A549 (cell line): ENCODE measurements at regions not wholly inside any gene's neighbourhood (a gene's known extent, or its start where the extent isn't known, plus 50 kb on each side); places are given as distances from the start of the nearest gene placed in this dataset.

Source experiments
- BCL3 ChIP-seq: fragments of >200 bp; sonication (Bioruptor Twin); formaldehyde crosslinking; IDR thresholded peaks from 3 replicates; pipeline ENCODE4 v1.6.1; 2016
- CTCF ChIP-seq: fragments of >200 bp; sonication (Bioruptor Twin); formaldehyde crosslinking; IDR thresholded peaks from 3 replicates; pipeline ENCODE4 v1.5.1; 2016
- ESRRA ChIP-seq: fragments of 150-350 bp; IDR thresholded peaks from 2 replicates; pipeline ENCODE4 v1.6.1; 2014; ENCODE audit warnings: mild to moderate bottlenecking, low read length, borderline replicate concordance
- RAD21 ChIP-seq, 2 experiments: fragments of >200 bp in 1 of 2; sonication (Bioruptor Twin) in 1 of 2; formaldehyde crosslinking in 1 of 2; IDR thresholded peaks in 1 of 2; conservative IDR thresholded peaks in 1 of 2; 2 replicates in 1 of 2; 3 replicates in 1 of 2; pipeline ENCODE4 v1.6.1; 2012 to 2018; ENCODE audit warnings: inconsistent platforms in 1 of 2
- RFX5 ChIP-seq: fragments of 450-650 bp; IDR thresholded peaks from 2 replicates; pipeline ENCODE4 v1.7.1; 2014; ENCODE audit warnings: antibody characterized with exemption, mild to moderate bottlenecking, moderate library complexity

- TF ChIP-seq BCL3 (no peak), RAD21 (conservative IDR thresholded peaks at IDR 0.05 in 1 of 2, IDR thresholded peaks at IDR 0.05 in 1 of 2) (no peak), ESRRA (no peak), CTCF (no peak), RFX5 (no peak)
These were observed 242.3 kb upstream of the NCKAP5 start for GRCh38 chr2:133810559-133810958.
